HEK293 (cell line): ENCODE measurements at regions not wholly inside any gene's neighbourhood (a gene's known extent, or its start where the extent isn't known, plus 50 kb on each side); places are given as distances from the start of the nearest gene placed in this dataset.

Experiments used
- CTCF ChIA-PET: fragments of 350-600 bp; formaldehyde crosslinking; extraction: SDS; loops from one replicate; lab custom pipeline; 2021; ENCODE audit warnings: antibody characterized with exemption; lab: Yijun Ruan, JAX
- POLR2A ChIA-PET: fragments of 300-600 bp; formaldehyde crosslinking; extraction: SDS; loops from one replicate; lab custom pipeline; 2020; ENCODE audit warnings: antibody characterized with exemption, inconsistent platforms; lab: Yijun Ruan, JAX
- H3K27ac ChIP-seq: fragments of 200-500 bp; sonication (Bioruptor generic); 2 replicates; pipeline ENCODE4 v1.5.1; 2014; ENCODE audit warnings: low read depth, low read length, control low read depth, inconsistent platforms; ENCODE audit errors: extremely low read depth
- H3K36me3 ChIP-seq, 2 experiments: fragments of 200-500 bp in 1 of 2; sonication (Bioruptor generic) in 1 of 2; 1 replicate in 1 of 2; 2 replicates in 1 of 2; pipeline ENCODE4 v1.5.1; 2014 to 2017; ENCODE audit warnings: inconsistent platforms in 2 of 2, low read length in 2 of 2; ENCODE audit not compliant: control insufficient read depth in 2 of 2, insufficient read depth in 1 of 2
- H3K4me1 ChIP-seq: fragments of 200-500 bp; sonication (Bioruptor generic); 2 replicates; pipeline ENCODE4 v1.5.1; 2014; ENCODE audit warnings: mild to moderate bottlenecking, low read length, inconsistent platforms; ENCODE audit not compliant: control insufficient read depth, insufficient read depth
- H3K4me3 ChIP-seq: 2 replicates; pipeline ENCODE4 v1.5.1; 2011; ENCODE audit warnings: low read depth, mild to moderate bottlenecking, control low read depth, low read length, moderate library complexity
- H3K9me3 ChIP-seq: fragments of 200-500 bp; sonication (Bioruptor generic); 2 replicates; pipeline ENCODE4 v1.5.1; 2014; ENCODE audit warnings: low read depth, low read length, inconsistent platforms; ENCODE audit not compliant: control insufficient read depth, insufficient read depth
- BCL6B ChIP-seq: fragments of 450-650 bp; formaldehyde crosslinking; IDR thresholded peaks from 2 replicates; pipeline ENCODE4 v1.5.1; 2017; ENCODE audit warnings: missing biosample characterization, missing genetic modification characterization
- GLIS2 ChIP-seq: fragments of 450-650 bp; formaldehyde crosslinking; IDR thresholded peaks from 2 replicates; pipeline ENCODE4 v1.5.1; 2016; ENCODE audit warnings: missing biosample characterization, missing genetic modification characterization
- HOXC10 ChIP-seq: sonication (generic); formaldehyde crosslinking; IDR thresholded peaks from 2 replicates; pipeline ENCODE4 v1.8.1; 2023; ENCODE audit warnings: mild to moderate bottlenecking, missing genetic modification reagents
- KLF7 ChIP-seq: fragments of 450-650 bp; formaldehyde crosslinking; IDR thresholded peaks from 2 replicates; pipeline ENCODE4 v1.5.1; 2016; ENCODE audit warnings: missing biosample characterization, missing genetic modification characterization, borderline replicate concordance
- OSR2 ChIP-seq: fragments of 450-650 bp; formaldehyde crosslinking; IDR thresholded peaks from 2 replicates; pipeline ENCODE4 v1.5.1; 2016; ENCODE audit warnings: missing biosample characterization, missing genetic modification characterization
- PRDM2 ChIP-seq: fragments of 450-650 bp; formaldehyde crosslinking; IDR thresholded peaks from 2 replicates; pipeline ENCODE4 v1.5.1; 2016; ENCODE audit warnings: missing biosample characterization, missing genetic modification characterization, borderline replicate concordance
- ZBTB11 ChIP-seq: fragments of 450-650 bp; formaldehyde crosslinking; conservative IDR thresholded peaks from 2 replicates; pipeline ENCODE4 v1.5.1; 2016; ENCODE audit warnings: low read depth, missing biosample characterization, missing genetic modification characterization
- ZBTB21 ChIP-seq: fragments of 450-650 bp; formaldehyde crosslinking; IDR thresholded peaks from 2 replicates; pipeline ENCODE4 v1.5.1; 2017; ENCODE audit warnings: missing biosample characterization, missing genetic modification characterization
- ZEB2 ChIP-seq: fragments of 450-650 bp; formaldehyde crosslinking; IDR thresholded peaks from 2 replicates; pipeline ENCODE4 v1.5.1; 2016; ENCODE audit warnings: missing biosample characterization, missing genetic modification characterization
- ZNF140 ChIP-seq: fragments of 450-650 bp; formaldehyde crosslinking; IDR thresholded peaks from 2 replicates; pipeline ENCODE4 v1.5.1; 2016; ENCODE audit warnings: missing biosample characterization, missing genetic modification characterization
- ZNF146 ChIP-seq: fragments of 450-650 bp; formaldehyde crosslinking; IDR thresholded peaks from 2 replicates; pipeline ENCODE4 v1.5.1; 2016; ENCODE audit warnings: missing biosample characterization, missing genetic modification characterization
- ZNF274 ChIP-seq, 2 experiments: fragments of 200-500 bp in 1 of 2; fragments of 450-650 bp in 1 of 2; sonication (Bioruptor generic) in 1 of 2; formaldehyde crosslinking in 1 of 2; IDR thresholded peaks; 2 replicates each; pipeline versions ENCODE4 v1.5.1 to v1.6.1; 2014 to 2016; ENCODE audit warnings: borderline replicate concordance in 1 of 2, inconsistent platforms in 1 of 2, low read length in 1 of 2, missing biosample characterization in 1 of 2, missing genetic modification characterization in 1 of 2
- ZNF366 ChIP-seq: fragments of 450-650 bp; formaldehyde crosslinking; conservative IDR thresholded peaks from 2 replicates; pipeline ENCODE4 v1.5.1; 2016; ENCODE audit warnings: missing biosample characterization, missing genetic modification characterization
- ZNF394 ChIP-seq: fragments of 450-650 bp; formaldehyde crosslinking; IDR thresholded peaks from 2 replicates; pipeline ENCODE4 v1.5.1; 2016; ENCODE audit warnings: missing biosample characterization, missing genetic modification characterization, mild to moderate bottlenecking, moderate library complexity, borderline replicate concordance
- ZNF610 ChIP-seq: fragments of 450-650 bp; formaldehyde crosslinking; IDR thresholded peaks from 2 replicates; pipeline ENCODE4 v1.5.1; 2016; ENCODE audit warnings: missing biosample characterization, missing genetic modification characterization, borderline replicate concordance
- ZNF626 ChIP-seq: fragments of 450-650 bp; sonication (Bioruptor Pico); formaldehyde crosslinking; IDR thresholded peaks from 2 replicates; pipeline ENCODE4 v1.5.1; 2018; ENCODE audit warnings: missing biosample characterization, missing genetic modification characterization, inconsistent platforms
- ZNF629 ChIP-seq: fragments of 450-650 bp; formaldehyde crosslinking; IDR thresholded peaks from 2 replicates; pipeline ENCODE4 v1.5.1; 2017; ENCODE audit warnings: missing biosample characterization, missing genetic modification characterization
- ZNF707 ChIP-seq: fragments of 450-650 bp; formaldehyde crosslinking; IDR thresholded peaks from 2 replicates; pipeline ENCODE4 v1.5.1; 2016; ENCODE audit warnings: missing biosample characterization, missing genetic modification characterization
- ZNF768 ChIP-seq: fragments of 450-650 bp; formaldehyde crosslinking; IDR thresholded peaks from 2 replicates; pipeline ENCODE4 v1.5.1; 2018; ENCODE audit warnings: missing biosample characterization, mild to moderate bottlenecking, missing genetic modification characterization

- CTCF ChIA-PET: no interaction called here
- POLR2A ChIA-PET: no interaction called here
- no peak overlapping the region for H3K4me3 ChIP-seq
- no peaks in the 10 kb centered on the region for H3K4me1 ChIP-seq
- H3K36me3 ChIP-seq: no peaks in the 10 kb centered on the region
- no peak overlapping the region for H3K27ac ChIP-seq
- no peak for TF ChIP-seq ZEB2
- TF ChIP-seq OSR2 (tag by site-specific recombination): no peak
- TF ChIP-seq ZNF626 (tag by site-specific recombination): no peak
- no peak for TF ChIP-seq ZNF366
- no peak for TF ChIP-seq ZBTB11 (tag by site-specific recombination)
- TF ChIP-seq ZNF274 (IDR thresholded peaks at IDR 0.05; ENCODE audit: low read length): no peak
- no peak for TF ChIP-seq ZNF274 (tag by site-specific recombination; IDR thresholded peaks at IDR 0.05; ENCODE audit: borderline replicate concordance)
- TF ChIP-seq ZNF629 (tag by site-specific recombination): no peak
- no peak for TF ChIP-seq ZNF140 (tag by site-specific recombination)
- no peak for TF ChIP-seq KLF7 (tag by site-specific recombination)
- TF ChIP-seq GLIS2 (tag by site-specific recombination): no peak
- no peak for TF ChIP-seq ZNF707 (tag by site-specific recombination)
- no peak for TF ChIP-seq ZNF146
- TF ChIP-seq ZBTB21 (tag by site-specific recombination): no peak
- TF ChIP-seq ZNF610: no peak
- TF ChIP-seq PRDM2 (tag by site-specific recombination): no peak
- TF ChIP-seq BCL6B (tag by site-specific recombination): no peak
- TF ChIP-seq ZNF768 (tag by site-specific recombination): no peak
- TF ChIP-seq ZNF394 (tag by site-specific recombination): no peak
- no peak for TF ChIP-seq HOXC10 (CRISPR knock-in tag)
- no peaks in the 10 kb centered on the region for H3K9me3 ChIP-seq
Observed at GRCh38 chr3:34859746-34860145, 779.6 kb upstream of the ARPP21 start.
